B cell (primary cell): ENCODE measurements at regions not wholly inside any gene's neighbourhood (a gene's known extent, or its start where the extent isn't known, plus 50 kb on each side); places are given as distances from the start of the nearest gene placed in this dataset.

ENCODE experiments used
- ATAC-seq: fragments of 200-7000 bp; cut with Tn5 transposase; one replicate; pipeline ENCODE4 v1.10.0; 2021; ENCODE audit warnings: low read depth, mild to moderate bottlenecking, moderate number of reproducible peaks, moderate library complexity
- CTCF ChIA-PET: fragments of 350-600 bp; sonication (Branson Sonifier 250); formaldehyde crosslinking; loops from one replicate; lab custom pipeline; 2021; ENCODE audit warnings: antibody characterized with exemption, inconsistent platforms; lab: Charles Lee
- POLR2A ChIA-PET: fragments of 350-600 bp; sonication (Branson Sonifier 250); formaldehyde crosslinking; loops from one replicate; lab custom pipeline; 2021; ENCODE audit warnings: antibody characterized with exemption; lab: Charles Lee
- DNase-seq: peaks from one replicate; pipeline ENCODE4 v3.0.0; 2013
- H2AFZ ChIP-seq: 2 replicates; pipeline ENCODE4 v1.6.1; 2012; ENCODE audit warnings: mild to moderate bottlenecking, low read depth, low read length; ENCODE audit not compliant: insufficient read depth, poor library complexity, severe bottlenecking
- H3K27ac ChIP-seq, 2 donors: 1 replicate in 1 of 2; 2 replicates in 1 of 2; pipeline ENCODE4 v1.5.1; 2012 to 2013; ENCODE audit warnings: low read length in 2 of 2, mild to moderate bottlenecking in 2 of 2, moderate library complexity in 1 of 2
- H3K27me3 ChIP-seq, 4 experiments: fragments of 200-600 bp in 1 of 4; sonication (generic) in 1 of 4; replicated peaks in 1 of 4; 1 replicate in 2 of 4; 2 replicates in 2 of 4; pipeline versions ENCODE4 v1.6.1 to v1.7.0; 2013 to 2016; ENCODE audit warnings: low read length in 3 of 4, mild to moderate bottlenecking in 2 of 4, mixed read lengths in 1 of 4, moderate library complexity in 1 of 4; ENCODE audit not compliant: insufficient read depth in 4 of 4, control insufficient read depth in 3 of 4; ENCODE audit errors: control extremely low read depth in 1 of 4
- H3K36me3 ChIP-seq, 2 experiments: replicated peaks in 1 of 2; 1 replicate in 1 of 2; 2 replicates in 1 of 2; pipeline versions ENCODE4 v1.6.1 to v1.7.1; 2013; ENCODE audit warnings: low read length in 1 of 2; ENCODE audit not compliant: insufficient read depth in 2 of 2, control insufficient read depth in 1 of 2; ENCODE audit errors: control extremely low read depth in 1 of 2, extremely low read depth in 1 of 2
- H3K4me1 ChIP-seq, 2 donors: fragments of 200-600 bp in 1 of 2; sonication (generic) in 1 of 2; 1 replicate in 1 of 2; 2 replicates in 1 of 2; pipeline versions ENCODE4 v1.5.1 to v1.6.1; 2013 to 2017; ENCODE audit warnings: low read length in 2 of 2; ENCODE audit not compliant: control insufficient read depth in 2 of 2, insufficient read depth in 2 of 2
- H3K4me2 ChIP-seq: replicated peaks from 2 replicates; pipeline ENCODE3; 2012; ENCODE audit warnings: mild to moderate bottlenecking, low read depth, low read length; ENCODE audit not compliant: poor library complexity, severe bottlenecking
- H3K4me3 ChIP-seq, 5 experiments: fragments of 200-600 bp in 1 of 5; sonication (generic) in 1 of 5; 1 replicate in 3 of 5; 2 replicates in 2 of 5; pipeline versions ENCODE4 v1.5.1 to v1.7.0; 2011 to 2016; ENCODE audit warnings: low read length in 4 of 5, mild to moderate bottlenecking in 4 of 5, low read depth in 2 of 5, control low read depth in 1 of 5, moderate library complexity in 1 of 5; ENCODE audit not compliant: insufficient read depth in 1 of 5; ENCODE audit errors: control extremely low read depth in 1 of 5, extremely low read depth in 1 of 5
- H3K79me2 ChIP-seq: fragments of 200-600 bp; sonication (generic); one replicate; pipeline ENCODE4 v1.6.0; 2016; ENCODE audit warnings: low read length; ENCODE audit not compliant: control insufficient read depth, insufficient read depth
- H3K9ac ChIP-seq: fragments of 200-600 bp; sonication (generic); 2 replicates; pipeline ENCODE4 v1.6.1; 2017; ENCODE audit warnings: mild to moderate bottlenecking, low read length, moderate library complexity
- H3K9me3 ChIP-seq, 3 donors: one replicate each; pipeline versions ENCODE4 v1.6.1 to v1.7.1; 2013; ENCODE audit warnings: low read length in 2 of 3; ENCODE audit not compliant: control insufficient read depth in 2 of 3, insufficient read depth in 1 of 3; ENCODE audit errors: control extremely low read depth in 1 of 3
- H4K20me1 ChIP-seq: 2 replicates; pipeline ENCODE4 v1.6.0; 2012; ENCODE audit warnings: mild to moderate bottlenecking, low read length; ENCODE audit not compliant: insufficient read depth, control insufficient read depth, poor library complexity, severe bottlenecking
- H3K27ac Mint-ChIP-seq: one replicate; pipeline ENCODE4 v1.8.0; 2021; ENCODE audit warnings: mixed read lengths
- H3K27me3 Mint-ChIP-seq: one replicate; pipeline ENCODE4 v1.8.0; 2021; ENCODE audit warnings: mixed read lengths
- H3K4me1 Mint-ChIP-seq: one replicate; pipeline ENCODE4 v1.8.0; 2021; ENCODE audit warnings: mixed read lengths
- H3K4me3 Mint-ChIP-seq: one replicate; pipeline ENCODE4 v1.8.0; 2021; ENCODE audit warnings: mixed read lengths
- H3K9me3 Mint-ChIP-seq: one replicate; pipeline ENCODE4 v1.8.0; 2022; ENCODE audit warnings: mixed read lengths; ENCODE audit not compliant: insufficient read depth
- EZH2 ChIP-seq: IDR thresholded peaks from 2 replicates; pipeline ENCODE4 v1.6.1; 2012; ENCODE audit warnings: borderline replicate concordance, low read depth, mild to moderate bottlenecking, moderate library complexity, low read length; ENCODE audit not compliant: insufficient read depth, poor library complexity, severe bottlenecking
- WGBS: methylation state at CpG from one replicate; pipeline ENCODE4 v1.1.5; 2013; ENCODE audit warnings: missing lambda C conversion rate; ENCODE audit not compliant: insufficient coverage; 5-methylcytosine and 5-hydroxymethylcytosine counted together
- intact Hi-C: fragments of 100-400 bp; cut with micrococcal nuclease; formaldehyde crosslinking; loops from one replicate; pipeline ENCODE4 v1.10.0; 2022
- TF ChIP-seq, protein P1 (sequence below): fragments of 200-600 bp; IDR thresholded peaks from one replicate; pipeline ENCODE4 v1.8.0; 2022; ENCODE audit warnings: antibody characterized with exemption, mild to moderate bottlenecking

DNA sequence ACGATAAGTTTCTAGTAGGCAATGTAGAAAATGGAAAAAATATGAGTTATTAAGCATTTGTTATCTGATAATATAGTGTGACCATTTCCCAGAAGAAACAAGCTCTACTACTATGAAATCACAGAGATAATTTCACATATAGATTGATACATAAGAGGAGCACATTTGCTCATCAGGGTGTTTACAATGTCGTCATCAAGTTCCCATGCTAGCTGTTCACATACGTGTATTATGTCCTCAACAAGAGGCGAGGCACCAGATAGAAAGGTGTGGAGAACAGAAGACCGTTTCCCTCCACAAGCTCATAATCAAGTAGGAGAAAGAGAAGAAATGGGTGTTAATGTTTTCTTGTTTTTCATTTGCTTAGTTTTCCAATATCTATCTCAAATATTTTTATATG is 326.1 kb upstream of the ARID1B start:
- Mint-ChIP-seq H3K4me1 (peaks cover 5% of the 10 kb centered on the region), H3K27me3 (peaks cover 4% of the 10 kb centered on the region), H3K27ac (no peak overlapping the region), H3K4me3 (no peak overlapping the region), H3K9me3 (peaks cover 3% of the 10 kb centered on the region)
- Histone ChIP-seq H3K79me2 (no peaks in the 10 kb centered on the region), H3K4me2 (no peak overlapping the region), H2AFZ (no peak overlapping the region), H3K36me3 (no peaks in the 10 kb centered on the region), H3K27ac (no peak overlapping the region), H3K27me3 (no peaks in the 10 kb centered on the region), H3K4me3 (no peak overlapping the region), H4K20me1 (no peaks in the 10 kb centered on the region), H3K9me3 (peaks cover 0 to 4% (median 0%) of the 10 kb centered on the region in 3 donors), H3K9ac (no peak overlapping the region), H3K4me1 (peaks cover 0 to 6% of the 10 kb centered on the region in 2 donors)
- 100% methylated on average over 2 of the region's 5 CpGs for WGBS
- TF ChIP-seq, protein P1, sequence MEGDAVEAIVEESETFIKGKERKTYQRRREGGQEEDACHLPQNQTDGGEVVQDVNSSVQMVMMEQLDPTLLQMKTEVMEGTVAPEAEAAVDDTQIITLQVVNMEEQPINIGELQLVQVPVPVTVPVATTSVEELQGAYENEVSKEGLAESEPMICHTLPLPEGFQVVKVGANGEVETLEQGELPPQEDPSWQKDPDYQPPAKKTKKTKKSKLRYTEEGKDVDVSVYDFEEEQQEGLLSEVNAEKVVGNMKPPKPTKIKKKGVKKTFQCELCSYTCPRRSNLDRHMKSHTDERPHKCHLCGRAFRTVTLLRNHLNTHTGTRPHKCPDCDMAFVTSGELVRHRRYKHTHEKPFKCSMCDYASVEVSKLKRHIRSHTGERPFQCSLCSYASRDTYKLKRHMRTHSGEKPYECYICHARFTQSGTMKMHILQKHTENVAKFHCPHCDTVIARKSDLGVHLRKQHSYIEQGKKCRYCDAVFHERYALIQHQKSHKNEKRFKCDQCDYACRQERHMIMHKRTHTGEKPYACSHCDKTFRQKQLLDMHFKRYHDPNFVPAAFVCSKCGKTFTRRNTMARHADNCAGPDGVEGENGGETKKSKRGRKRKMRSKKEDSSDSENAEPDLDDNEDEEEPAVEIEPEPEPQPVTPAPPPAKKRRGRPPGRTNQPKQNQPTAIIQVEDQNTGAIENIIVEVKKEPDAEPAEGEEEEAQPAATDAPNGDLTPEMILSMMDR: no peak
- no peak for TF ChIP-seq EZH2
- ChIA-PET CTCF (no interaction called here), POLR2A (interaction anchor here (0.8 kb wide), 1 partner anchor 9 kb away, joined by 5 read pairs; no protein-coding TSS in a partner anchor)
- no peak for ATAC-seq
- intact Hi-C loops: no loop called here
- DNase-seq: no peak

DNA sequence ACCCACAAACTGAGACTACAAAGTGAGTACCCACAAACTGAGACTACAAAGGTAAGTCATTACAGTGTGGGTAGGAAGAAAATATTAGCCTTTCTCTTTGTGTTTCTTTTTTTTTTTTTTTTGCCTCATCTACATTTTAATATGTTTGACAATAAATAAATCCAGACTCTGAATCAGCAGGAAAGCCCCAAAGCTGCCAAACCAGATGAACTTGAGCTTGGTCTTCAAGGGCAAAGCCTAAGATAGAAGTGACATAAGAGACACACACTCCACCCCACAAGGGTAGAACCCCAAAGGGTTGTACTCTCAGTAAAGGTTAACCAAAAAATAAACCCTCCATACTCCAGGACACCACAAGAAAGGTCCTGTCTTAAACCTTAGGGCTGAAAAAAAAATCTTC is 326.8 kb upstream of the ARID1B start:
- ATAC-seq: no peak
- peaks cover 0 to 6% of the 10 kb centered on the region in 2 donors for H3K4me1 ChIP-seq
- H2AFZ ChIP-seq: no peak overlapping the region
- H3K9me3 ChIP-seq: peaks cover 0 to 4% (median 0%) of the 10 kb centered on the region in 3 donors
- peaks cover 4% of the 10 kb centered on the region for H3K27me3 Mint-ChIP-seq
- peaks cover 5% of the 10 kb centered on the region for H3K4me1 Mint-ChIP-seq
- H3K36me3 ChIP-seq: no peaks in the 10 kb centered on the region
- H3K9me3 Mint-ChIP-seq: peaks cover 3% of the 10 kb centered on the region
- H3K27me3 ChIP-seq: no peaks in the 10 kb centered on the region
- no peak overlapping the region for H3K4me3 Mint-ChIP-seq
- H3K27ac ChIP-seq: no peak overlapping the region
- no peak overlapping the region for H3K9ac ChIP-seq
- no peak overlapping the region for H3K27ac Mint-ChIP-seq
- no peak for DNase-seq
- ChIA-PET CTCF (no interaction called here), POLR2A (interaction anchor here (0.8 kb wide), 1 partner anchor 10 kb away, joined by 5 read pairs; no protein-coding TSS in a partner anchor)
- no peak overlapping the region for H3K4me2 ChIP-seq
- H4K20me1 ChIP-seq: no peaks in the 10 kb centered on the region
- no peak overlapping the region for H3K4me3 ChIP-seq
- no peaks in the 10 kb centered on the region for H3K79me2 ChIP-seq
- TF ChIP-seq, protein P1: no peak
- no peak for TF ChIP-seq EZH2
- intact Hi-C loops: no loop called here
